ENCODE measurements at regions not wholly inside any gene's neighbourhood (a gene's known extent, or its start where the extent isn't known, plus 50 kb on each side); places are given as distances from the start of the nearest gene placed in this dataset.

DNA sequence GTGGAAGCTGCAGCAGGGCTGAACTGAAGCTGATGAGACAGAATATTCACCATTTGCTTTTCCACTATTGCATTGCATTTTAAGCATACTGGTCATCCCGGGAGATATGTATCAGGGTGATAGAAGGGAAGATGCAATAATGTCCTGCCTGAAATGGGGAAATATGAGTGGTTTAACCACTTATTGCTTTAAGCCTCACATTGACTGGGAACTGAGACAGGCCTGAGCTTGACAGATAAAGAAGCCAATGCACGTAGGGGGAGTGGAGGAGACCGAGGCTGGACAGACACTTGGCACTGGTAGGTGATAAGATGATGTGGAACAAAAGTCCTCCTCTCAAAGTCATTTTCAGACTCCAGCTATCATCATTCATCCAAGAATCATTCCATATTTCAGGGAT is 911.7 kb upstream of the NCAM2 start:
- Histone ChIP-seq H3K9ac (ENCODE audit: low read depth, low read length) (no peak overlapping the region), H3K27ac (ENCODE audit: low read length) (no peak overlapping the region), H3K9me3 (ENCODE audit: insufficient read depth, low read length, severe bottlenecking) (no peaks in the 10 kb centered on the region), H2AFZ (ENCODE audit: low read depth, low read length) (no peak overlapping the region), H3K79me2 (ENCODE audit: insufficient read depth, low read length) (no peaks in the 10 kb centered on the region), H3K4me2 (ENCODE audit: insufficient read depth, low read length) (no peak overlapping the region), H3K36me3 (ENCODE audit: insufficient read depth, low read length) (no peaks in the 10 kb centered on the region), H3K4me1 (ENCODE audit: insufficient read depth, low read length) (no peaks in the 10 kb centered on the region), H3K4me3 (ENCODE audit: low read depth in 1 of 2, low read length in 2 of 2) (no peak overlapping the region), H3K27me3 (ENCODE audit: insufficient read depth, low read length, poor library complexity) (no peaks in the 10 kb centered on the region), H4K20me1 (ENCODE audit: insufficient read depth, low read length) (no peaks in the 10 kb centered on the region)
- DNase-seq, result no peak
- no peak for ATAC-seq (ENCODE audit: insufficient read depth, low read depth)
- TF ChIP-seq, protein P1, sequence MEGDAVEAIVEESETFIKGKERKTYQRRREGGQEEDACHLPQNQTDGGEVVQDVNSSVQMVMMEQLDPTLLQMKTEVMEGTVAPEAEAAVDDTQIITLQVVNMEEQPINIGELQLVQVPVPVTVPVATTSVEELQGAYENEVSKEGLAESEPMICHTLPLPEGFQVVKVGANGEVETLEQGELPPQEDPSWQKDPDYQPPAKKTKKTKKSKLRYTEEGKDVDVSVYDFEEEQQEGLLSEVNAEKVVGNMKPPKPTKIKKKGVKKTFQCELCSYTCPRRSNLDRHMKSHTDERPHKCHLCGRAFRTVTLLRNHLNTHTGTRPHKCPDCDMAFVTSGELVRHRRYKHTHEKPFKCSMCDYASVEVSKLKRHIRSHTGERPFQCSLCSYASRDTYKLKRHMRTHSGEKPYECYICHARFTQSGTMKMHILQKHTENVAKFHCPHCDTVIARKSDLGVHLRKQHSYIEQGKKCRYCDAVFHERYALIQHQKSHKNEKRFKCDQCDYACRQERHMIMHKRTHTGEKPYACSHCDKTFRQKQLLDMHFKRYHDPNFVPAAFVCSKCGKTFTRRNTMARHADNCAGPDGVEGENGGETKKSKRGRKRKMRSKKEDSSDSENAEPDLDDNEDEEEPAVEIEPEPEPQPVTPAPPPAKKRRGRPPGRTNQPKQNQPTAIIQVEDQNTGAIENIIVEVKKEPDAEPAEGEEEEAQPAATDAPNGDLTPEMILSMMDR (IDR thresholded peaks at IDR 0.05; ENCODE audit: borderline replicate concordance, extremely low read depth, low read length, poor library complexity, severe bottlenecking), result no peak
- TF ChIP-seq EZH2 (IDR thresholded peaks at IDR 0.05; ENCODE audit: borderline replicate concordance, low read depth, low read length, severe bottlenecking), result no peak

DNA sequence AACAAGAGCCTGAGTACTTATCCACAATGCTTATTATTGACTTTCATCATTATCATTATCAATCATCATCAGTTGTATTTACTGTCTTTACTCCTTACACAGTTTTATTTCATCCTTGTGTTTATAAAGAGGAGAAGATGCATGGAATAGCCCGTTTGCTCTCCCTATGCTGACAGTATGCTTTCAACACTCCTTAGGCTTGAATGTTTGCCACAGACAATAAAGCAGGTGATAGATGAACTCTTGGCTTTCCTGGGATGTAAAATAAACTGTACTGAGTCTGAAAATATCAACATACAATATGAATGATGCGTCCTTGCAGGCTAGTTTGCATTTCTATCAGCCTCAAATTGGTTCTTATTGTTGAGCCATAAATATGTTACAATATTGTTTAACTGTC is 891.8 kb upstream of the NCAM2 start:
- Histone ChIP-seq H3K27me3 (ENCODE audit: insufficient read depth, low read length, poor library complexity) (no peaks in the 10 kb centered on the region), H3K9me3 (ENCODE audit: insufficient read depth, low read length, severe bottlenecking) (no peaks in the 10 kb centered on the region), H3K9ac (ENCODE audit: low read depth, low read length) (no peak overlapping the region), H3K4me3 (ENCODE audit: low read depth in 1 of 2, low read length in 2 of 2) (no peak overlapping the region), H4K20me1 (ENCODE audit: insufficient read depth, low read length) (no peaks in the 10 kb centered on the region), H3K36me3 (ENCODE audit: insufficient read depth, low read length) (no peaks in the 10 kb centered on the region), H3K79me2 (ENCODE audit: insufficient read depth, low read length) (no peaks in the 10 kb centered on the region), H3K27ac (ENCODE audit: low read length) (no peak overlapping the region), H3K4me1 (ENCODE audit: insufficient read depth, low read length) (no peaks in the 10 kb centered on the region), H2AFZ (ENCODE audit: low read depth, low read length) (no peak overlapping the region), H3K4me2 (ENCODE audit: insufficient read depth, low read length) (no peak overlapping the region)
- TF ChIP-seq EZH2 (IDR thresholded peaks at IDR 0.05; ENCODE audit: borderline replicate concordance, low read depth, low read length, severe bottlenecking), result no peak
- TF ChIP-seq, protein P1 (IDR thresholded peaks at IDR 0.05; ENCODE audit: borderline replicate concordance, extremely low read depth, low read length, poor library complexity, severe bottlenecking), result no peak
- no peak for ATAC-seq (ENCODE audit: insufficient read depth, low read depth)
- DNase-seq, result no peak

- Histone ChIP-seq H3K4me1 (ENCODE audit: insufficient read depth, low read length) (no peaks in the 10 kb centered on the region), H3K27ac (ENCODE audit: low read length) (no peak overlapping the region), H4K20me1 (ENCODE audit: insufficient read depth, low read length) (no peaks in the 10 kb centered on the region), H3K9me3 (ENCODE audit: insufficient read depth, low read length, severe bottlenecking) (no peaks in the 10 kb centered on the region), H3K79me2 (ENCODE audit: insufficient read depth, low read length) (no peaks in the 10 kb centered on the region), H3K4me3 (ENCODE audit: low read depth in 1 of 2, low read length in 2 of 2) (no peak overlapping the region), H3K4me2 (ENCODE audit: insufficient read depth, low read length) (no peak overlapping the region), H3K36me3 (ENCODE audit: insufficient read depth, low read length) (no peaks in the 10 kb centered on the region), H3K27me3 (ENCODE audit: insufficient read depth, low read length, poor library complexity) (no peaks in the 10 kb centered on the region), H2AFZ (ENCODE audit: low read depth, low read length) (no peak overlapping the region), H3K9ac (ENCODE audit: low read depth, low read length) (no peak overlapping the region)
- TF ChIP-seq, protein P1 (IDR thresholded peaks at IDR 0.05; ENCODE audit: borderline replicate concordance, extremely low read depth, low read length, poor library complexity, severe bottlenecking), result no peak
- no peak for TF ChIP-seq EZH2 (IDR thresholded peaks at IDR 0.05; ENCODE audit: borderline replicate concordance, low read depth, low read length, severe bottlenecking)
- DNase-seq (no peak), ATAC-seq (ENCODE audit: insufficient read depth, low read depth) (no peak)
Measured at GRCh38 chr21:20108016-20108415, 890.2 kb upstream of the NCAM2 start.

GRCh38 chr21:20108976-20109540 is 889.2 kb upstream of the NCAM2 start:
- H3K9me3 ChIP-seq (ENCODE audit: insufficient read depth, low read length, severe bottlenecking), result no peaks in the 10 kb centered on the region
- no peak for TF ChIP-seq EZH2 (IDR thresholded peaks at IDR 0.05; ENCODE audit: borderline replicate concordance, low read depth, low read length, severe bottlenecking)
- TF ChIP-seq, protein P1 (IDR thresholded peaks at IDR 0.05; ENCODE audit: borderline replicate concordance, extremely low read depth, low read length, poor library complexity, severe bottlenecking), result no peak
- H3K27me3 ChIP-seq (ENCODE audit: insufficient read depth, low read length, poor library complexity), result no peaks in the 10 kb centered on the region
- no peaks in the 10 kb centered on the region for H4K20me1 ChIP-seq (ENCODE audit: insufficient read depth, low read length)
- no peaks in the 10 kb centered on the region for H3K4me1 ChIP-seq (ENCODE audit: insufficient read depth, low read length)
- ATAC-seq (ENCODE audit: insufficient read depth, low read depth) (no peak), DNase-seq (no peak)
- no peaks in the 10 kb centered on the region for H3K36me3 ChIP-seq (ENCODE audit: insufficient read depth, low read length)
- H3K27ac ChIP-seq (ENCODE audit: low read length), result no peak overlapping the region
- no peak overlapping the region for H3K4me3 ChIP-seq (ENCODE audit: low read depth in 1 of 2, low read length in 2 of 2)
- H3K4me2 ChIP-seq (ENCODE audit: insufficient read depth, low read length), result no peak overlapping the region
- no peak overlapping the region for H3K9ac ChIP-seq (ENCODE audit: low read depth, low read length)
- H2AFZ ChIP-seq (ENCODE audit: low read depth, low read length), result no peak overlapping the region
- H3K79me2 ChIP-seq (ENCODE audit: insufficient read depth, low read length), result no peaks in the 10 kb centered on the region

Measured in DND-41 (cell line).